Right lobe of liver (tissue), 6 donors: ENCODE measurements at regions not wholly inside any gene's neighbourhood (a gene's known extent, or its start where the extent isn't known, plus 50 kb on each side); places are given as distances from the start of the nearest gene placed in this dataset.

Source experiments
- ATAC-seq, 4 donors: fragments of 200-7000 bp; cut with Tn5 transposase; one replicate each; pipeline ENCODE4 v1.9.1; 2020; ENCODE audit warnings: mild to moderate bottlenecking in 4 of 4, moderate library complexity in 4 of 4
- DNase-seq, 3 donors: peaks; one replicate each; pipeline ENCODE4 v3.0.0-alpha.2; 2020
- H3K27ac ChIP-seq, 3 donors: fragments of 200-600 bp; one replicate each; pipeline ENCODE4 v1.8.0; 2022
- H3K27me3 ChIP-seq, 2 donors: fragments of 200-600 bp; one replicate each; pipeline ENCODE4 v1.8.0; 2022
- H3K36me3 ChIP-seq, 4 donors: fragments of 200-600 bp; sonication (generic) in 1 of 4; one replicate each; pipeline versions ENCODE4 v1.5.1 to v1.8.0; 2017 to 2022; ENCODE audit warnings: control low read depth in 1 of 4
- H3K4me1 ChIP-seq, 4 donors: fragments of 200-600 bp; sonication (generic) in 1 of 4; one replicate each; pipeline versions ENCODE4 v1.5.1 to v1.8.0; 2017 to 2022; ENCODE audit warnings: control low read depth in 1 of 4
- H3K4me3 ChIP-seq, 3 donors: fragments of 200-600 bp; one replicate each; pipeline ENCODE4 v1.8.0; 2022
- H3K9me3 ChIP-seq, 4 donors: fragments of 200-600 bp; sonication (generic) in 1 of 4; one replicate each; pipeline versions ENCODE4 v1.5.1 to v1.8.0; 2017 to 2022; ENCODE audit warnings: control low read depth in 1 of 4
- CTCF ChIP-seq, 4 donors: fragments of 200-600 bp in 3 of 4; fragments of 450-650 bp in 1 of 4; IDR thresholded peaks; one replicate each; pipeline versions ENCODE4 v1.5.1 to v1.8.0; 2016 to 2022; ENCODE audit warnings: antibody characterized with exemption in 4 of 4, mild to moderate bottlenecking in 2 of 4
- POLR2A ChIP-seq: fragments of 450-650 bp; IDR thresholded peaks from one replicate; pipeline ENCODE4 v1.6.1; 2017; ENCODE audit warnings: antibody characterized with exemption, mild to moderate bottlenecking
- WGBS: methylation state at CpG from one replicate; pipeline ENCODE4 v1.1.6; 2018; ENCODE audit warnings: low coverage, low lambda C conversion rate; ENCODE audit not compliant: insufficient coverage; ENCODE audit errors: missing lambda C conversion rate; 5-methylcytosine and 5-hydroxymethylcytosine counted together
- intact Hi-C, 2 donors: fragments of 100-400 bp; cut with DNase I; formaldehyde crosslinking; loops; one replicate each; pipeline versions ENCODE4 v1.11.2 to v1.14.1; 2022
- donor health status: DM: no; HTN: yes; CAD: no.
- donor health status: DM: no; HTN: no; CAD: no.
- donor health status: DM: no; HTN: no; CAD: no.
- donor health status: DM: no; HTN: yes; CAD: no.
- donor health status: DM: no; HTN: yes; CAD: no.

GRCh38 chr2:139045524-139045923 lies 265.3 kb upstream of the NXPH2 start:
- intact Hi-C loops: no loop called here
- H3K9me3 ChIP-seq: no peaks in the 10 kb centered on the region
- H3K4me1 ChIP-seq: no peaks in the 10 kb centered on the region
- TF ChIP-seq POLR2A (no peak), CTCF (IDR thresholded peaks at IDR 0.05) (no peak)
- H3K36me3 ChIP-seq: no peaks in the 10 kb centered on the region
- H3K27ac ChIP-seq: no peak overlapping the region
- H3K27me3 ChIP-seq: no peaks in the 10 kb centered on the region
- DNase-seq: no peak
- WGBS: 38% methylated on average over 2 of the region's 2 CpGs
- ATAC-seq: no peak
- H3K4me3 ChIP-seq: no peak overlapping the region

DNA sequence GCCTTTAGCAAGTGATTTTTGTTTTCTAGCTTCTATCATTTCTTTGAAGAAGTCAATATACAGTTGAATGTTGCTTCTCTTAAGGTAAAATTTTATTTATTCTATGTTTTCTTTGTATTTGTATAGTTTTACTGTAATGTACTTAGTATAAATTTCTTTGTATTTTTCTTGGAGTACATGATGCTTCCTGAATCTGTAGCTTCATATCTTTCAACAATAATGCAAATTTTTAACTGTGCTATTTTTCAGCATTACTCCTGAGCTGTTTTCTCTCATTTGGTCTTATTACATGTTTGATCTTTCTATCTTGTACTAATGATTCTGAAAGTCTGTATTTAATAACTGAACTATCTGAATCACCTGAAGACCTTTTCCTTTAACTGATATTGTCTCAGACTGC lies 253.9 kb upstream of the NXPH2 start:
- Histone ChIP-seq H3K4me1 (no peaks in the 10 kb centered on the region), H3K4me3 (no peak overlapping the region), H3K27me3 (no peaks in the 10 kb centered on the region), H3K36me3 (no peaks in the 10 kb centered on the region), H3K27ac (no peak overlapping the region), H3K9me3 (no peaks in the 10 kb centered on the region)
- TF ChIP-seq CTCF (IDR thresholded peaks at IDR 0.05): no peak
- no peak for TF ChIP-seq POLR2A
- ATAC-seq: no peak
- DNase-seq: no peak
- intact Hi-C loops: no loop called here

DNA sequence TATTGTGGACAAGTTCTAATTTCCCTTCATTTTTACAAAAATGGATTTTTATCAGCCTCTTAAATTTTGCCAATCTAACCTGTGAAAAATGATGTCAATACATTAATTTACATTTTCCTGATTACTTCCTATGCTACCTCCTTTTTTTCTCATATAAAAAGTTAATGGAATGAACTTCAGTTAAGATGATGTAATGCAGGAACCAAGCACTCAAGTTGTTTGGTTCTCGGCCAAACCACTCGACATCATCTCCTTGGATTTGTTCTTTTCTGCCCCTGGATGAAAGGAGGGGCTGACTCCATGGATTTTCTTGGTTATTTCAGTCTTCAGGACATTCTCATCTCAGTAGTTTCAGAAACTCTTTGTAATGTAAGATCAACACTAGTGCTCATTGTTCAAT lies 253.1 kb upstream of the NXPH2 start:
- no peaks in the 10 kb centered on the region for H3K27me3 ChIP-seq
- TF ChIP-seq CTCF (IDR thresholded peaks at IDR 0.05) (no peak), POLR2A (no peak)
- no peak overlapping the region for H3K4me3 ChIP-seq
- 36% methylated on average over 2 of the region's 2 CpGs for WGBS
- DNase-seq (no peak), ATAC-seq (no peak)
- no peaks in the 10 kb centered on the region for H3K36me3 ChIP-seq
- H3K9me3 ChIP-seq: no peaks in the 10 kb centered on the region
- H3K4me1 ChIP-seq: no peaks in the 10 kb centered on the region
- intact Hi-C loops: no loop called here
- no peak overlapping the region for H3K27ac ChIP-seq

DNA sequence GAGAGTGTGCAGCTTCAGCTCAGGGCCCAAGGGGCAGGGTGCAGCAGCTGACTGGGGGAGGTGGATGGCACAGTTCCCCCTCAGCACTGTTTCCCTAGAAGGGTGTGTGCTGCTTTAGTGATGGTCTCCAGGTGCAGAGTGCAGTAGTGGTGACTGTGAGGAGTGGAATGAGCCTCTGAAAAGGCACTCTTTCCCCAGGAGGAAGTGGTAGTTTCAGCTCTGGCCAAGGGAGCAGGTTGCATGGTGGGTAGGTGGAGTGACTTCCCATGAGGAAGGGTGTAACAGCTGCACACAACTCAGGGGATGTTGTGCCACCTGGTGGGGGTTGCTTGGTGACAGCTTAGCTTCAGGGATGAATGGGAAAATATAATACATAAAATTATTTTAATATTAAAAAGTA lies 251.5 kb upstream of the NXPH2 start:
- Histone ChIP-seq H3K36me3 (no peaks in the 10 kb centered on the region), H3K4me3 (no peak overlapping the region), H3K27ac (no peak overlapping the region), H3K9me3 (no peaks in the 10 kb centered on the region), H3K4me1 (no peaks in the 10 kb centered on the region), H3K27me3 (no peaks in the 10 kb centered on the region)
- intact Hi-C loops: no loop called here
- no peak for DNase-seq
- no peak for TF ChIP-seq POLR2A
- TF ChIP-seq CTCF (IDR thresholded peaks at IDR 0.05): peak in 1 of 4 donors; percentile 10
- peak in 1 of 4 donors; percentile 18 for ATAC-seq

DNA sequence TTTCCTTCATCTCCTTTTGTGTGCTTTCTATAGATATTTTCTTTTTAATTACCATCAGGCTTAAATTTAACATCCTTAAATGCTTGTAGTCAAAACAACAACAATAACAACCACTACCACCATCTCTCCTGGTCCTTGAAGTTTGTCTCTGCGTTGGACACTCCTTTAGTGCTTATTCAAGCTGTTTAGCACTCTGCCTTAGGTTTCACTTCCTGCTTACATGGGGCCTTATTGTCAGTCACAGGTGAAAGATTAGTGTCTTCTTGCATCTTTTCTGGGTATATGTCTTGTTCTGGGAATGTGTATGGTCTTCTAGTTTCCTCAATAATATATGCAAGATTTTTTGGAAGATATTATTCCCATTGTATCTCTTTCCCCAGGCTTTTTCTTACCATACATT lies 240.1 kb upstream of the NXPH2 start:
- ATAC-seq: no peak
- TF ChIP-seq POLR2A: no peak
- no peak for TF ChIP-seq CTCF (IDR thresholded peaks at IDR 0.05)
- Histone ChIP-seq H3K27ac (no peak overlapping the region), H3K4me3 (no peak overlapping the region), H3K9me3 (no peaks in the 10 kb centered on the region), H3K4me1 (no peaks in the 10 kb centered on the region), H3K27me3 (no peaks in the 10 kb centered on the region), H3K36me3 (no peaks in the 10 kb centered on the region)
- intact Hi-C loops: no loop called here
- no peak for DNase-seq
- 20% methylated on average over 1 of the region's 1 CpG for WGBS
